ENCODE measurements at regions not wholly inside any gene's neighbourhood (a gene's known extent, or its start where the extent isn't known, plus 50 kb on each side); places are given as distances from the start of the nearest gene placed in this dataset.

GRCh38 chr1:232177438-232177837, 452.5 kb downstream of the SIPA1L2 start:
- TF ChIP-seq EZH2 (IDR thresholded peaks at IDR 0.05; ENCODE audit: low read length), result no peak
- TF ChIP-seq, protein P1, sequence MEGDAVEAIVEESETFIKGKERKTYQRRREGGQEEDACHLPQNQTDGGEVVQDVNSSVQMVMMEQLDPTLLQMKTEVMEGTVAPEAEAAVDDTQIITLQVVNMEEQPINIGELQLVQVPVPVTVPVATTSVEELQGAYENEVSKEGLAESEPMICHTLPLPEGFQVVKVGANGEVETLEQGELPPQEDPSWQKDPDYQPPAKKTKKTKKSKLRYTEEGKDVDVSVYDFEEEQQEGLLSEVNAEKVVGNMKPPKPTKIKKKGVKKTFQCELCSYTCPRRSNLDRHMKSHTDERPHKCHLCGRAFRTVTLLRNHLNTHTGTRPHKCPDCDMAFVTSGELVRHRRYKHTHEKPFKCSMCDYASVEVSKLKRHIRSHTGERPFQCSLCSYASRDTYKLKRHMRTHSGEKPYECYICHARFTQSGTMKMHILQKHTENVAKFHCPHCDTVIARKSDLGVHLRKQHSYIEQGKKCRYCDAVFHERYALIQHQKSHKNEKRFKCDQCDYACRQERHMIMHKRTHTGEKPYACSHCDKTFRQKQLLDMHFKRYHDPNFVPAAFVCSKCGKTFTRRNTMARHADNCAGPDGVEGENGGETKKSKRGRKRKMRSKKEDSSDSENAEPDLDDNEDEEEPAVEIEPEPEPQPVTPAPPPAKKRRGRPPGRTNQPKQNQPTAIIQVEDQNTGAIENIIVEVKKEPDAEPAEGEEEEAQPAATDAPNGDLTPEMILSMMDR (optimal IDR thresholded peaks at IDR 0.05 in 1 of 3, IDR thresholded peaks at IDR 0.05 in 1 of 3, conservative IDR thresholded peaks at IDR 0.05 in 1 of 3; ENCODE audit: extremely low read depth in 1 of 3, insufficient read depth in 2 of 3, low read length in 3 of 3), result no peak

All from keratinocyte (primary cell).